KOPT-K1 (cell line): ENCODE measurements at regions not wholly inside any gene's neighbourhood (a gene's known extent, or its start where the extent isn't known, plus 50 kb on each side); places are given as distances from the start of the nearest gene placed in this dataset.
"Not testable (repeated sequence)": the region's sequence is repeated elsewhere in the genome, so short reads cannot be mapped to it uniquely, and the experiment has no call there.

ENCODE experiments used
- H3K27ac ChIP-seq: fragments of 200-600 bp; sonication (generic); 2 replicates; pipeline ENCODE4 v1.5.1; 2016; ENCODE audit warnings: antibody characterized with exemption, mild to moderate bottlenecking, low read depth, low read length; ENCODE audit not compliant: poor library complexity, severe bottlenecking
- H3K36me3 ChIP-seq: fragments of 200-600 bp; sonication (generic); 2 replicates; pipeline ENCODE4 v1.5.1; 2017; ENCODE audit warnings: antibody characterized with exemption, mild to moderate bottlenecking, low read length, moderate library complexity; ENCODE audit not compliant: insufficient read depth
- H3K9me3 ChIP-seq: fragments of 200-600 bp; sonication (generic); 2 replicates; pipeline ENCODE4 v1.5.1; 2017; ENCODE audit warnings: antibody characterized with exemption, low read length, mild to moderate bottlenecking; ENCODE audit not compliant: insufficient read depth, poor library complexity, severe bottlenecking

- Histone ChIP-seq H3K9me3 (no peaks in the 10 kb centered on the region), H3K27ac (no peak overlapping the region), H3K36me3 (no peaks in the 10 kb centered on the region)
These were observed 302.2 kb downstream of the NDUFA10 start for GRCh38 chr2:239722760-239723470.

- H3K36me3 ChIP-seq, result no peaks in the 10 kb centered on the region
- H3K27ac ChIP-seq, result no peak overlapping the region
- H3K9me3 ChIP-seq, result no peaks in the 10 kb centered on the region
These were observed 303.0 kb downstream of the NDUFA10 start for GRCh38 chr2:239721991-239722759.

GRCh38 chr2:239721531-239721930, 303.6 kb downstream of the NDUFA10 start:
- H3K9me3 ChIP-seq, result no peaks in the 10 kb centered on the region
- no peak overlapping the region for H3K27ac ChIP-seq
- H3K36me3 ChIP-seq, result no peaks in the 10 kb centered on the region

- H3K9me3 ChIP-seq, result no peaks in the 10 kb centered on the region
- no peak overlapping the region for H3K27ac ChIP-seq
- H3K36me3 ChIP-seq, result no peaks in the 10 kb centered on the region
These were observed 304.5 kb downstream of the NDUFA10 start for GRCh38 chr2:239720361-239721360.

- Histone ChIP-seq H3K36me3 (no peaks in the 10 kb centered on the region), H3K9me3 (no peaks in the 10 kb centered on the region), H3K27ac (no peak overlapping the region)
These were observed 305.3 kb downstream of the NDUFA10 start for GRCh38 chr2:239719791-239720360.

- not testable (repeated sequence) for H3K9me3 ChIP-seq
These were observed 306.2 kb downstream of the NDUFA10 start for GRCh38 chr2:239718991-239719390.

GRCh38 chr2:239717706-239718105, 307.4 kb downstream of the NDUFA10 start:
- H3K36me3 ChIP-seq, result no peaks in the 10 kb centered on the region
- peaks cover 11% of the 10 kb centered on the region for H3K9me3 ChIP-seq
- no peak overlapping the region for H3K27ac ChIP-seq

More at GRCh38 chr2:239718991-239719390, 306.2 kb downstream of the NDUFA10 start:
- H3K36me3 ChIP-seq, H3K27ac ChIP-seq: not testable (repeated sequence)

- no peaks in the 10 kb centered on the region for H3K36me3 ChIP-seq
- H3K27ac ChIP-seq, result no peak overlapping the region
- H3K9me3 ChIP-seq, result peaks cover 15% of the 10 kb centered on the region
These were observed 307.8 kb downstream of the NDUFA10 start for GRCh38 chr2:239717319-239717675.

GRCh38 chr2:239716536-239717318, 308.4 kb downstream of the NDUFA10 start:
- Histone ChIP-seq H3K9me3 (peaks cover 21% of the 10 kb centered on the region), H3K27ac (no peak overlapping the region), H3K36me3 (no peaks in the 10 kb centered on the region)

GRCh38 chr2:239716009-239716408, 309.1 kb downstream of the NDUFA10 start:
- Histone ChIP-seq H3K36me3 (no peaks in the 10 kb centered on the region), H3K27ac (no peak overlapping the region), H3K9me3 (peaks cover 21% of the 10 kb centered on the region)

GRCh38 chr2:239715606-239716005, 309.5 kb downstream of the NDUFA10 start:
- peaks cover 21% of the 10 kb centered on the region for H3K9me3 ChIP-seq

GRCh38 chr2:239715202-239715601, 309.9 kb downstream of the NDUFA10 start:
- H3K9me3 ChIP-seq, result peaks cover 21% of the 10 kb centered on the region
- H3K36me3 ChIP-seq, result no peaks in the 10 kb centered on the region
- no peak overlapping the region for H3K27ac ChIP-seq

More at GRCh38 chr2:239715606-239716005, 309.5 kb downstream of the NDUFA10 start:
- Histone ChIP-seq H3K27ac (no peak overlapping the region), H3K36me3 (no peaks in the 10 kb centered on the region)

GRCh38 chr2:239714116-239714515, 311.0 kb downstream of the NDUFA10 start:
- H3K9me3 ChIP-seq, result peaks cover 27% of the 10 kb centered on the region
- H3K36me3 ChIP-seq, result no peaks in the 10 kb centered on the region
- no peak overlapping the region for H3K27ac ChIP-seq

- H3K36me3 ChIP-seq, result no peaks in the 10 kb centered on the region
- no peak overlapping the region for H3K27ac ChIP-seq
- H3K9me3 ChIP-seq, result peaks cover 27% of the 10 kb centered on the region
These were observed 311.9 kb upstream of the HDAC4 start for GRCh38 chr2:239712755-239713154.
